Stimulated activated CD8-positive, alpha-beta memory T cell treated with anti-CD3 and anti-CD28 coated beads, Interleukin-4, amount 100 ng/mL, for 48 hours (primary cell): ENCODE measurements at regions not wholly inside any gene's neighbourhood (a gene's known extent, or its start where the extent isn't known, plus 50 kb on each side); places are given as distances from the start of the nearest gene placed in this dataset.
"Not testable (repeated sequence)": the region's sequence is repeated elsewhere in the genome, so short reads cannot be mapped to it uniquely, and the experiment has no call there.

Experiments
- DNase-seq: peaks from one replicate; pipeline ENCODE4 v3.0.0-alpha.2; 2020

DNA sequence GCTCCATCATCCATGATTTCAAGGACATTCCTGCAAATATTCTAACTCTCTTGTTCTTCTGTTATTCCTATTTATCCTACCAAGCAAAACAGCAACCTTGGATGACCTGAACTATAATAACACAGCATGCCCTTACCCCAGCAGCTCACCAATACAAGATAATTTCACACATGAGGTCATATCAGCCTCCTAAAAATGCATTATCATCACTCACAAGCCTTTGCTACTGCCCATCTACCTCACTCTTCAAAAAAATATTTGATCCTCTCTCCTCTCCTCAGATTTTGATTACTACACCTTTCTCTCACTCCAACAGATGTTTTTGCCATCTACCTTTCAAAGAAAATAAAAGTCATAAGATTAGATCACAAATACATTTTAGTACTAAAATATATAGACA, 777.6 kb upstream of the NCAM2 start:
- DNase-seq, result no peak

GRCh38 chr21:20221981-20222380, 776.2 kb upstream of the NCAM2 start:
- DNase-seq, result not testable (repeated sequence)

DNA sequence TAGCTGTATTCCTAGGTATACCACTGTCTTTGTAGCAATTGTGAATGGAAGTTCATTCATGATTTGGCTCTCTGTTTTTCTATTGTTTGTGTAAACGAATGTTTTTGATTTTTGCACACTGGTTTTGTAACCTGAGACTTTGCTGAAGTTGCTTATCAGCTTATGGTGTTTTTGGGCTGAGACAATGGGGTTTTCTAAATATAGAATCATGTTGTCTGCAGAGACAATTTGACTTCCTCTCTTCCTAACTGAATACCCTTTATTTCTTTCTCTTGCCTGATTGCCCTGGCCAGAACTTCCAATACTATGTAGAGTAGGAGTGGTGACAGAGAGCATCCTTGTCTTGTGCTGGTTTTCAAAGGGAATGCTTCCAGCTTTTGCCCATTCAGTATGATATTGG, 761.6 kb upstream of the NCAM2 start:
- DNase-seq, result not testable (repeated sequence)

DNA sequence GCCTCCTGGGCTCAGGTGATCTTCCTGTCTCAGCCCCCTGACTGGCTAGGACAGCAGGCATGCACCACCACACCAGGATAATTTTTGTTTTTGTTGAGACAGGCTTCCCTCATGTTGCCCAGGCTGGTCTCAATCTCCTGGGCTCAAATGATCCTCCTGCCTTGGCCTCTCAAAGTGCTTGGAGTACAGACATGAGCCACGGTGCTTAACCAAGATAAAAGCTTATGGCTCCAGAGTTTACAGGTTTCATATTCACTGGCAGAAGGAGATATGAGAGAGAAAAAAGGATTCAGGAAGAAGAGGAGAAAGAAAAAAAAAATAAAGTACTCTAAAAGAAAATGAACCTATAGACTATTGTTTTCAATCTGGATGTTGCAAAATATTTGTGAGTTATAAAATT, 748.8 kb upstream of the NCAM2 start:
- no peak for DNase-seq

GRCh38 chr21:20250337-20250736, 747.9 kb upstream of the NCAM2 start:
- no peak for DNase-seq

DNA sequence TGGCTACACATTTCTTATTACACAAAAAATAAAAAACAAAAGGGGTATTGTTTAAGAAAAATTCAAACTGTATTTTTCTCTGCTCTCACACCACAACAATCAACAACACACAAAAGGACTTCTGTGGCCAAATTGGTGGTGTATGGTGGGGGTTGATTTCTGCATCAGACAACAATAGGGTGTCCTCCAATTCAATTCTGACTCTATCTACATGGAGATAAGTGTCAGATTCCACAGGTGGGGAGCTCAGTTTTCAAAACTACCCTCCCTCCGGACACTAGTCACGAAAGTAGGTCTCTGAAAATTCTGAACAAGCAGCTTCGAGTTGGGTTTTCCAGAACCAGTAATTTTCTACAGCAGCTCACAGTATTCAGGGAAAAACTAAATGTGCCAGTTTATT, 744.9 kb upstream of the NCAM2 start:
- DNase-seq, result no peak

DNA sequence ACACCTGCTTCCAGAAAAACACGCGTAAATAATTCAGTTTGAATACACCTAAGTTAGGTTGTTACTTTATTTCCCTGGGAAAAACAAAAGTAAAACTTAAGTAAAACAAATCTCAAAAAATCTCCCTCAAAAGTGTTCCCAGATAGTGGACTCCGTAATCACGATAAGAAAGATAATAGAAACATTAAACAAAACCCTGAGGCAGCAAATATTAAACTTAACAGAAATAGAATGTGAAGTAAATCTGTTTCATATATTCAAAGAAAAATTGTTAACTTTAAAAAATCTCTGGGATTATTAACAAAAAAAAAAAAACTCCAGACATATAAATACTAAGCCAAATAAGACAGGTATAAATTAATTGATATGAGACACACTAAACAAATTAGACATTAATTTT, 743.2 kb upstream of the NCAM2 start:
- DNase-seq, result no peak

DNA sequence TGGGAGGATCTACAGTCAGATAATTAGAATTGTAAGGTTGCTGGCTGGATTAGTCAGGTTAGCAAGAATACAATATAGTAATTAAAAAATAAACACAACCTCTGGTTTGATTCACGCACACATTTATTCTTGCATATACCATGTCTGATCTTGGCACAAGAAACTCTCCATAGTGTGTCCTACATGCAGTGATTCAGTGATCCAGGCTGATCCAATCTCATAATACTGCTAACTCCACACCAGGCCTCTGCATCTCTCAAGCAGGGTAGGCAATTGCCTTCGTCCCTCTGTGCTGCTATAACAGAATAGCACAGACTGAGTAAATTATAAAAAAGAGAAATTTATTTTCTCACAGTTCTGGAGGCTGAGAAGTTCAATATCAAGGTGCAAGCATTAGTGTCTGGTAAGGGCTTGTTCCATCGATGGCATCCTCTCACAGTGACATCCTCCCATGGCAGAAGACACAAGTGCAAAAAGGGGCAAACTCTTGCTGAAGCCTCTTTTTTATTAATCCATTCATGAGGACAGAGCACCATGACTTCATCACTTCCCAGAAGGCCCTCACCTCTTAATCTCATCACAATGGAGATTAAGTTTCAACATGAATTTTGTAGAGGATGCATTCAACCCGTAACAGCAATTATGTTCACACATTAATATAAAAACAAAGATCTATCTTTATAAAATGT, 741.0 kb upstream of the NCAM2 start:
- DNase-seq, result no peak

DNA sequence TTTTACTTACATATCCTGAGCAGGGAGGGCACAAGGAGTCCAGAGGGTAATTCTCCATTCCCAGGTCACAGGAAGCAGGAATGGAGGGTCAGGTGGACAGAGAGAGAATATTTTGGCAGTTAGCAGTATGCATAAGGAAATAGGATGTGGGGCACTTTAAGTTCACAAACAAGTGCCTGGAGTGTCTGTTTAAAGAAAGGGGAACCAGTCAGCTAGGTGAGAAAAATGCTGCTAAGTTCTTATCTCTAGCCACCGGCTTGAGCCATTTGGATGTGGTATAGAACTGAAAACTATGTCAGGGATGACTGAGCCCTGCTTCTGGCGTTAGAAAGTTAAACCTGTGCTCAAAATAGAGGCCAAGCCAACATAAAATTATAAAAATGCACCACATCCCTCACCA, 739.7 kb upstream of the NCAM2 start:
- DNase-seq, result no peak

DNA sequence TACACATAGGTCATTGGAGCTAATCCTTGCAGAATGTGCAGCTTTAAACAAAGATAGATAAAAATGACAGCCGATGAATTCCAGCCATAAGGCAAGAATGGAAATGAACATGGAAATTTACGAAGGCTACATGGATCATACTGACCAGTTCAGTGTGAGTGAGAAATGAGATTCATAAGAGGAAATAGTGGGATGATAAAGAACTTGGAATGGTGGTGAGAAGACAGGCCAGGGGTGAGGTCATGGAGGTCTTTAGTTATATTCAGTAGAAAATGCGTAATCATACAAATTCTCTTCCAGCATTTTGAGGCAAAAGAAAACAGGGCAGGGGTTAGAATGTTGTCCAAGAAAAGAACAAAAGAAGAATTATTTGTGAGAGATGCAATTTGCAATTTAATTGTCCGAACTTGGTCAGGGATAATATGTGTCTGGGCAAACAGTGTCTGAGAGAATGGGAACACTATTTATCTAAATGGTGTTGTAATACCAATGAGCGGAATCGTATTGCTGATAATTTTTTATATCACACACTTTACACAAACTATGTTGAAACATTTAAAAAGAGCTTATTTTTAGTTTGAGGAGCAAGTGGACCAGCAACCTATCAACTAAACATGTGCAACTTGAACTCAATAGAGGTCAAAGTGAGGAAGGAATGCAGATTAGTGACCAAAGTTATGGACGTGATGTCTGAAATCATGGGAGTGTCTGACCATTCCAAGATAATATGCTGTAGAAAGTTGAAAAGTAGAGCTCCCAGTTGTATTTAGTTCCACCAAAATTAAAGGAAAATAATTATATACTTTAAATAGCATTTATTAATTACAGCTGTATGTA, 739.0 kb upstream of the NCAM2 start:
- no peak for DNase-seq

DNA sequence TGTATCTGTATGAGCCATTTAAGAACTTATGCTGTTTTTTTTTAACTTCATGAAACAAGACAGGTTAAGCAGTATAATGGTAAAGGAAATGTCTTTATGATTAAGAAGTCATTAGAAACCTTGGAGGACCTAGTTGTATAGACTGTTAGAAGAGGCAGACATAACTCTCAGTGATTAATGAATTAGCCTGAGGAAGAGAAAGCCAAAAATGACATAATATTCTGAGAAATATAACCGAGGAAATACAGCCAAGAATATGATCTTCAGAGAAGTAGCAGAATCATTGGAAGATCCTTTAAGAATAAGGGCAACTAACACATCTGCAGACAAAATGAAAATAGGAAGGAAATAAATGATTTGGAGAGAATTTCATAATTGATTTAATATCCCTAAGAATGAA, 738.1 kb upstream of the NCAM2 start:
- DNase-seq, result no peak

DNA sequence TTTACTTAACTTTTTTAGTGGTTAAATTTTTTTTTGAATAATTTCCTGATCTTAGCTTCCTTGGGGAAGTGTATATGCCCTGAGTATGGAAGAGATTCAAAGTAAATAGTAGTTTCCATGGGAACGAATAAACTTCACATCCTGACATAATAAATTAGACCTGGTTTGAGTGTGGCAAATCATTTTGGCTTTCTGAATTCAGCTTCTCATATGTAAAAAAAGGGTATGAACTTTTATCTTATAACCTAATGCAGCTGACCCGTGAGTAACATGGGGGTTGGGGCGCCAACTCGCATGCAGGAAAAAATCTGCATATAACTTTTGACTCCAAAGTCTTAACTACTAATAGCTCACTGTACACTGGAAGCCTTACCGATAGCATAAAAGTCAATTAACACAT, 736.8 kb upstream of the NCAM2 start:
- DNase-seq, result no peak

DNA sequence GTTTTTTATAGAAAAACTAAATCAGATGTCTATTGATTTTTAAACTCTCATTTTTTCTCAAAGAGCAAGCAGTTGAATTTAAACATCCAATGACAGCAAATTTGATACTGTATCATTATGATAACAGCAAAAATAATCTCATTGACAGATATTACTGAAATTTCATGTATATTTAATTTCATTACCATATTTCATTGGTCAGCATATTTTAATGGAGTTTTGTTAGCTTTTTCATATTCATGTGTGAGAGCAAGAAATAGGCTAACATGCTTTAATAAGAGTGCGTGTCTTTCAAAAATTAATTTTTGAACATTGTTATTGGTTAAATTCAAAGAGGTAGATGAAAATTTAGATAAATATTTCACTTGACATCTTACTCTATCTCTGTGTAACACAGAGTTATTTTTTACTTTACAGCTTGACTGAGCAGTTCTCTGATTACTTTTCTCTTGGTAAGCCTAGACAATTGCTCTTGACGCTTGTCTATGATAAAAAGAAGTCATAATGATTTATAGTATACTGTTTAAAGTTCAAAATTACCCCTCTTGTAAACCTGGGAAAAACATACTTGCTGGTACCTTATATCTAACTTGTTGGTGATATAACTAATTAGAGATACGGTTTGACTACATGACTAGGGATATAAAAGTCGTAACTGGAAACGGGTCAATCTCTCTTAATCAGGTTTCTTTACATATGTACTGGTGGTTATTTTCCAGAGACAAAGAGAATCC, 732.3 kb upstream of the NCAM2 start:
- DNase-seq, result no peak

DNA sequence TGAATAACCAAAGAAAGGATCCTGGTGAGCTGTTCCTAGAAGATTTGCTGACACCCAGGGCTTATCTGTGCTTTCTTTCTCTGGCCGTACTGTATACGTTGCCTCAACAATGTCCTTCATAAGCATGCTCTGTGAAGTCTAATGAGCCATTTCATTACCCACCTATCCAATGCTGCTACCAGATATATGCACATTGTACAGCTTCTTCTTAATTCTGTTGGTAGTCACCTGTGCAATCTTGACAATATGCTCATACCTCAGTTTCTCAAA, 731.8 kb upstream of the NCAM2 start:
- no peak for DNase-seq

DNA sequence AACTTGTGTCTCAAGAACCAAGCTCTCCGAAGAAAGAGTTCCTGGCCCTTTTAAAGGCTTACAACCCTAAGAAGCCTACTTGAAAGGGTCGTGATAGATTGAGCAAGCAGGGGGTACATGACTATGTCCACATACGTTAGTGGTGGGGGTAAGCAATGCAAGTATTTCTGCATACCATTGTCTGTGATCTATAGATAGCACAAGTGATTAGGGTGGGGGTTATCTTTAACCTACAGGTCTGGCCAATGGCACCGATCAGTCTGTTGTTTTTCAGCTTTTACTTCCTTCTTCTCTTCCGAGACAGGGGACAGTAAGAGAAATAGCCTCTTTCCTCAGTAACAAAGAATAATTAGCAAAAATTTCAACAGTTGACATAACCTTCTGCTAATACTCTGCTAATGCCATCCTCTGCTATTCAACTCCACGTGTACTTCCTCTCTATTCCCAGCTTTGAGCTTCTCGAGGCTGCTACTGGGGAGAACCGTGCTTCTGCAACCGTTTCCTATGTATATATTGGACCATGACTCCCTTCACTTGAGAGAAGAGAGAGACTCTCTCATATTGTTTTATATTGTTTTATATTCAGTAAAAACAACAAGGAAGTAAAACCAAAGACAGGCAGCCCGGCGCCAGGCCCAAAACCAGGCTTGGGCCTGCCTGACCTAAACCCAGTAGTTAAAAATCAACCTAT, 727.7 kb upstream of the NCAM2 start:
- no peak for DNase-seq

DNA sequence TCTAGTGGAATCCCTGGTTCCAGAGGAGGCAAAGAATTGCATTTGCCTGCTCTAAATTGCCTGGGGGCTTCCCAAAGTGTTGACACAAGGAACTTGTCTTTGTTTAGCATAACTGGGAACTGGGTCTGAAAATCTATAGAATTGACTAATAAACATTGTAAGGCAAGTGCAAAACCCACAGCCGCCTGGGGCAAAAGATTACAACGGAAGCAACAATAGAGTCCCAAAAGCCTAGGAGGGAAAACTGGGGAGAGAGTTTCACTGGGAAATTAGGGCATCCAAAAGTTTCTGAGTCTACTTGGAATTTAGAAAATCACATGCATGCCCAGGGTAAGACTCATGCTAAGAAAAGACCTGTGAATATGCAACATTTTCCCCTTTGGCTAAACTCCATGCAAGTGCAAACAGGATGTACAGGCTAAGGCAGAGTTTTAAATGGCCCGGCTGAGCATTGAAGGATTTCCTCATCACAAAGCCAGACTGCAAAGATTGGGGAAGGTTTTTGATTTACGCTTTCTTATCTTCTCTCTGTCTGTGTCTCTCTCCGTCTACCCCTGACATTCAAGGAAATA, 725.3 kb upstream of the NCAM2 start:
- no peak for DNase-seq

DNA sequence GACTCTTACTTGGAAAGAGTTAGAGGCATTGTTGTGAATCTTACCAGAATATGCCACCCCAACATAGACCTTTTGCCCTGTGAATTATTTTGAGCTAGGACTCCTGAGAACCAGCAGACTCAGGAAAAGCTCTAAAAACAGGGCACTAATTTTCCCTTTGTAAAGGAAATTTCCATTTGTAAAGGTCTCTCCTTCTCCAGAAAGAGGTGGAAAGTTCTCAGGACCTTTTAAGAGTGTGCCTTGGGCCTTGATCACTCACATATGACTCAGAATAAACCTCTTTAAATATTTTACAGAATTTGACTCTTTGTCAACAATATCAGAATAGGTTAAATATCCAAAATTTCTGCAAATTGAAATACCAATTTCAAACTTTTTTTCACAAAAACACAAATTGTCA, 721.8 kb upstream of the NCAM2 start:
- DNase-seq, result no peak

DNA sequence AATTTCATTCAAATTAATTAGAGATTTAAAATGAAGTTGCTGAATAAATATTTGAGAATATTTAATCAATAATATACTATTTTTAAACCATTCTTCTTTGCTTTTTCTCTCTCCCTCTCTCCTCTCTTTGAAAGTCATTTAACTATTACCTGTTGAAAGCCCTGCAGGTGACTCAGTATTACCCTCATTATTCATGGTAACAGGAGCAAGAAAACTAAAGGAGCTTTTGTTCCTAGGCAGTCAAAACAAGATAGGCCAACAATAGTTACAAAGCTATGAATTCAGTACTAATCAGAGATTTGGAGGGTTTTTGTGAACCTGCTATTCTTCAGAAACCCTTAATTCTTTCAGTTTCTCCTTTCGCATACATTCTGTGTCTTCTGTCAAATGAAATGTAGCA, 721.3 kb upstream of the NCAM2 start:
- no peak for DNase-seq

GRCh38 chr21:20283836-20284235, 714.4 kb upstream of the NCAM2 start:
- DNase-seq, result no peak

DNA sequence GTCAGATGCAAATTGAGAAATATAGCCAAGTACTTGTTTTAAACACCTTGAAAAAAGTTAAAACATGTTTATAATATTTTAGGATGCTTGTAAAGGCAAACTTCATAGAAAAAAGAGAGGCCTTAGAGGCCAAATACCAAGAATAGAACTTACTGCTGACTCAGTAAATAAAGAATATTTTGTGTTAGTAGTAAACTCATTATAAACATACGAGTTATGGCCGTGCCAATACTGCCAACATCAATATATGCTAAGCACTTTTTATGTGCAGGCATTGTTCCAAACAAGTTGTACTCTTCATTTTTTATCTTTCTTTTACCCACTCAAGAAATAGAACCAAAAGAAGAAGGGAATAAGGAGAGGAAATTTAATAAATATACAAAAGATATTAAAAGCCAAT, 705.9 kb upstream of the NCAM2 start:
- no peak for DNase-seq

DNA sequence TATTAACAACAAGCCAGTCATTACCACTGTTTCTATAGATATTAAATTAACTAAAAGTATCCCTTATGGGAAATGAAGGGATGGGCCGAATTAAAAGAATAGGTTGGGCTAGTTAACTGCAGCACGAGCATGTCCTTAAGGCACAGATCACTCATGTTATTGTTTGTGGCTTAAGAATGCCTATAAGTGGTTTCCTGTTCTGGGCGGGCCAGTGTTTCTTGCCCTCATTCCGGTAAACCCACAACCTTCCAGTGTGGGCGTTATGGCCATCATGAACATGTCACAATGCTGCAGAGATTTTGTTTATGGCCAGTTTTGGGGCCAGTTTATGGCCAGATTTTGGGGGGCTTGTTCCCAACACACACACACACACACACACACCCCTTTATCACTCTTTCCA, 705.4 kb upstream of the NCAM2 start:
- DNase-seq, result not testable (repeated sequence)

GRCh38 chr21:20301395-20301794, 696.8 kb upstream of the NCAM2 start:
- no peak for DNase-seq

DNA sequence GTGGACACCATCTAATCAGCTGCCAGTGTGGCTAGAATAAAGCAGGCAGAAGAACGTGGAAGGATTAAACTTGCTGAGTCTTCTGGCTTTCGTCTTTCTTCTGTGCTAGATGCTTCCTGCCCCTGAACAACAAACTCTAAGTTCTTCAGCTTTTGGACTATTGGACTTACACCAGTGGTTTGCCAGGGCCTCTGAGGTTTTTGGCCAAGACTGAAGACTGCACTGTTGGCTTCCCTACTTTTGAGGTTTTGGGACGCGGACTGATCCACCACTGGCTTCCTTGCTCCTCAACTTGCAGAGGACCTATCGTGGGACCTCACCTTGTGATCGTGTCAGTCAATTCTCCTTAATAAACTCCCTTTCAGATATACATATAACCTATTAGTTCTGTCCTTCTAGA, 696.1 kb upstream of the NCAM2 start:
- DNase-seq, result no peak
